ENCODE measurements at regions not wholly inside any gene's neighbourhood (a gene's known extent, or its start where the extent isn't known, plus 50 kb on each side); places are given as distances from the start of the nearest gene placed in this dataset.
"Not testable (repeated sequence)": the region's sequence is repeated elsewhere in the genome, so short reads cannot be mapped to it uniquely, and the experiment has no call there.

- not testable (repeated sequence) for TF ChIP-seq EZH2phosphoT487 (IDR thresholded peaks at IDR 0.05; ENCODE audit: insufficient read depth, low read depth); EZH2 (IDR thresholded peaks at IDR 0.05; ENCODE audit: insufficient read depth, poor library complexity, severe bottlenecking)
These were observed 730.0 kb downstream of the PRIM2 start for GRCh38 chr6:58047389-58047788.
